ENCODE measurements at regions not wholly inside any gene's neighbourhood (a gene's known extent, or its start where the extent isn't known, plus 50 kb on each side); places are given as distances from the start of the nearest gene placed in this dataset.

DNA sequence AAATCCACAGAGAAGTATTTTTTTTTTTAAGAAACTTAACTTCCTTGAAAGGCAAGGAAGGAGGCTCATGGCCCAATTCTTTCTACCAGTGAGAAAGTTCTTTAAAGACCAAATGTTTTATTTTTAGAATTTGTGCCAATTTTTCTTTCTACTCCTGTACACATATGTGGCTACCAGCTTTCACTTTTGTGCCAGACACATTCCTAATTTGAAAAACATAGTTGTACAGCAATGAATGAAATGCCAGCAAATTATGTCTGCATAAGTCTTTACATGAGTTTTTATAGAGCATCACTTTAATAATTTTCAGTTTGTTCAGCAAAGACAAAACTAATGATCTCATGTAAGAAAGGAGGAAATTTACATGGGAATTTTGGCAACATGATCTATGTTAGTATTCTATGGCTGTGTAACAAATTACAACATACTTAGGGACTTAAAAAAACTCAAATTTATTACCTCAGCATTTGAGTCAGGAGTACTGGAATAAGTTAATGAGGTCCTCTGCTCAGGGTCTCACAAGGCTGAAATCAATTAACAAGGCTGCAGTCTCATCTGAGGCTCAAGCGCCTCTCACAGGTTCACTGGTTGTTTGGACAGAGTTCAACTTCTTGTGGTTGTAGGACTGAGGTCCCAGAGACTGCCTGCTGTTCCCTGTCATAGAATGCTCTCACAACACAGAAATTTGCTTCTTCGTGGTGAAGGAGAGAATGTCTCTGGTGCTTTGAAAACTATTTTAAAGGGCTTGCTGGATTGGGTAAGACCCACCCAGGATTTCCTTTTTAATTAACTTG, 678.2 kb upstream of the FAM241A start:
- TF ChIP-seq, protein P1, sequence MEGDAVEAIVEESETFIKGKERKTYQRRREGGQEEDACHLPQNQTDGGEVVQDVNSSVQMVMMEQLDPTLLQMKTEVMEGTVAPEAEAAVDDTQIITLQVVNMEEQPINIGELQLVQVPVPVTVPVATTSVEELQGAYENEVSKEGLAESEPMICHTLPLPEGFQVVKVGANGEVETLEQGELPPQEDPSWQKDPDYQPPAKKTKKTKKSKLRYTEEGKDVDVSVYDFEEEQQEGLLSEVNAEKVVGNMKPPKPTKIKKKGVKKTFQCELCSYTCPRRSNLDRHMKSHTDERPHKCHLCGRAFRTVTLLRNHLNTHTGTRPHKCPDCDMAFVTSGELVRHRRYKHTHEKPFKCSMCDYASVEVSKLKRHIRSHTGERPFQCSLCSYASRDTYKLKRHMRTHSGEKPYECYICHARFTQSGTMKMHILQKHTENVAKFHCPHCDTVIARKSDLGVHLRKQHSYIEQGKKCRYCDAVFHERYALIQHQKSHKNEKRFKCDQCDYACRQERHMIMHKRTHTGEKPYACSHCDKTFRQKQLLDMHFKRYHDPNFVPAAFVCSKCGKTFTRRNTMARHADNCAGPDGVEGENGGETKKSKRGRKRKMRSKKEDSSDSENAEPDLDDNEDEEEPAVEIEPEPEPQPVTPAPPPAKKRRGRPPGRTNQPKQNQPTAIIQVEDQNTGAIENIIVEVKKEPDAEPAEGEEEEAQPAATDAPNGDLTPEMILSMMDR (IDR thresholded peaks at IDR 0.05; ENCODE audit: poor library complexity), result no peak
- no peak for TF ChIP-seq EZH2 (IDR thresholded peaks at IDR 0.05; ENCODE audit: borderline replicate concordance)
- no peak for TF ChIP-seq EZH2phosphoT487 (IDR thresholded peaks at IDR 0.05; ENCODE audit: low read depth, severe bottlenecking, unreplicated experiment)
